Adrenal gland (tissue), 5 donors: ENCODE measurements at regions not wholly inside any gene's neighbourhood (a gene's known extent, or its start where the extent isn't known, plus 50 kb on each side); places are given as distances from the start of the nearest gene placed in this dataset.

Source experiments
- POLR2A ChIP-seq, 2 donors: fragments of 450-650 bp; IDR thresholded peaks; one replicate each; pipeline ENCODE4 v1.6.1; 2017; ENCODE audit warnings: antibody characterized with exemption in 2 of 2, mild to moderate bottlenecking in 2 of 2, moderate library complexity in 1 of 2
- TF ChIP-seq, protein P1 (sequence below), 6 experiments: fragments of 450-650 bp in 4 of 6; fragments of 200-600 bp in 2 of 6; sonication (generic) in 1 of 6; IDR thresholded peaks; 1 replicate in 5 of 6; 2 replicates in 1 of 6; pipeline versions ENCODE4 v1.5.1 to v1.8.0; 2016 to 2021; ENCODE audit warnings: antibody characterized with exemption in 6 of 6, mild to moderate bottlenecking in 2 of 6, moderate library complexity in 1 of 6
- donor health status: DM: no; HTN: no; CAD: no.

GRCh38 chr7:24231493-24231892 lies 52.5 kb upstream of the NPY start:
- no peak for TF ChIP-seq POLR2A (IDR thresholded peaks at IDR 0.05)
- TF ChIP-seq, protein P1, sequence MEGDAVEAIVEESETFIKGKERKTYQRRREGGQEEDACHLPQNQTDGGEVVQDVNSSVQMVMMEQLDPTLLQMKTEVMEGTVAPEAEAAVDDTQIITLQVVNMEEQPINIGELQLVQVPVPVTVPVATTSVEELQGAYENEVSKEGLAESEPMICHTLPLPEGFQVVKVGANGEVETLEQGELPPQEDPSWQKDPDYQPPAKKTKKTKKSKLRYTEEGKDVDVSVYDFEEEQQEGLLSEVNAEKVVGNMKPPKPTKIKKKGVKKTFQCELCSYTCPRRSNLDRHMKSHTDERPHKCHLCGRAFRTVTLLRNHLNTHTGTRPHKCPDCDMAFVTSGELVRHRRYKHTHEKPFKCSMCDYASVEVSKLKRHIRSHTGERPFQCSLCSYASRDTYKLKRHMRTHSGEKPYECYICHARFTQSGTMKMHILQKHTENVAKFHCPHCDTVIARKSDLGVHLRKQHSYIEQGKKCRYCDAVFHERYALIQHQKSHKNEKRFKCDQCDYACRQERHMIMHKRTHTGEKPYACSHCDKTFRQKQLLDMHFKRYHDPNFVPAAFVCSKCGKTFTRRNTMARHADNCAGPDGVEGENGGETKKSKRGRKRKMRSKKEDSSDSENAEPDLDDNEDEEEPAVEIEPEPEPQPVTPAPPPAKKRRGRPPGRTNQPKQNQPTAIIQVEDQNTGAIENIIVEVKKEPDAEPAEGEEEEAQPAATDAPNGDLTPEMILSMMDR (IDR thresholded peaks at IDR 0.05): no peak
